GM19238 (cell line): ENCODE measurements at regions not wholly inside any gene's neighbourhood (a gene's known extent, or its start where the extent isn't known, plus 50 kb on each side); places are given as distances from the start of the nearest gene placed in this dataset.

Source experiments
- DNase-seq: peaks from one replicate; pipeline ENCODE4 v3.0.0; 2011; ENCODE audit warnings: low spot score; ENCODE audit not compliant: insufficient read length

- no peak for DNase-seq
These were observed 616.6 kb upstream of the USP24 start for GRCh38 chr1:55831759-55832158.

GRCh38 chr1:55828044-55828443, 612.9 kb upstream of the USP24 start:
- no peak for DNase-seq

- DNase-seq, result no peak
These were observed 612.2 kb upstream of the USP24 start for GRCh38 chr1:55827350-55827749.

- no peak for DNase-seq
These were observed 611.4 kb upstream of the USP24 start for GRCh38 chr1:55826381-55827080.

- DNase-seq, result no peak
These were observed 610.3 kb upstream of the USP24 start for GRCh38 chr1:55825461-55825860.

GRCh38 chr1:55824251-55824640, 609.1 kb upstream of the USP24 start:
- DNase-seq, result no peak

- no peak for DNase-seq
These were observed 608.5 kb upstream of the USP24 start for GRCh38 chr1:55823541-55824250.

GRCh38 chr1:55822891-55823290, 607.7 kb upstream of the USP24 start:
- DNase-seq, result no peak

- DNase-seq, result no peak
These were observed 606.1 kb upstream of the USP24 start for GRCh38 chr1:55821234-55821633.

- no peak for DNase-seq
These were observed 605.3 kb upstream of the USP24 start for GRCh38 chr1:55820501-55820900.

GRCh38 chr1:55819011-55819410, 603.8 kb upstream of the USP24 start:
- no peak for DNase-seq

- no peak for DNase-seq
These were observed 601.6 kb upstream of the USP24 start for GRCh38 chr1:55816456-55817426.

- no peak for DNase-seq
These were observed 600.7 kb upstream of the USP24 start for GRCh38 chr1:55815745-55816455.

GRCh38 chr1:55814967-55815366, 599.8 kb upstream of the USP24 start:
- DNase-seq, result no peak

- no peak for DNase-seq
These were observed 598.5 kb upstream of the USP24 start for GRCh38 chr1:55813618-55814017.

GRCh38 chr1:55812281-55812680, 597.1 kb upstream of the USP24 start:
- no peak for DNase-seq

- no peak for DNase-seq
These were observed 593.1 kb upstream of the USP24 start for GRCh38 chr1:55808263-55808662.

GRCh38 chr1:55803429-55803828, 588.3 kb upstream of the USP24 start:
- DNase-seq, result no peak

- DNase-seq, result no peak
These were observed 586.3 kb upstream of the USP24 start for GRCh38 chr1:55801481-55801880.

GRCh38 chr1:55800503-55800902, 585.3 kb upstream of the USP24 start:
- no peak for DNase-seq

- no peak for DNase-seq
These were observed 578.7 kb upstream of the USP24 start for GRCh38 chr1:55793856-55794255.
